Stimulated activated CD8-positive, alpha-beta memory T cell treated with anti-CD3 and anti-CD28 coated beads, Interleukin-4, amount 100 ng/mL, for 1 hour (primary cell): ENCODE measurements at regions not wholly inside any gene's neighbourhood (a gene's known extent, or its start where the extent isn't known, plus 50 kb on each side); places are given as distances from the start of the nearest gene placed in this dataset.
"Not testable (repeated sequence)": the region's sequence is repeated elsewhere in the genome, so short reads cannot be mapped to it uniquely, and the experiment has no call there.

Experiments
- DNase-seq, 2 donors: peaks; one replicate each; pipeline ENCODE4 v3.0.0-alpha.2; 2020; ENCODE audit warnings: low read depth in 2 of 2, low spot score in 1 of 2

- DNase-seq = no peak
Measured at GRCh38 chr5:155595791-155596190, 582.2 kb downstream of the KIF4B start.

GRCh38 chr5:155598552-155598951 is 585.0 kb downstream of the KIF4B start:
- DNase-seq = no peak

DNA sequence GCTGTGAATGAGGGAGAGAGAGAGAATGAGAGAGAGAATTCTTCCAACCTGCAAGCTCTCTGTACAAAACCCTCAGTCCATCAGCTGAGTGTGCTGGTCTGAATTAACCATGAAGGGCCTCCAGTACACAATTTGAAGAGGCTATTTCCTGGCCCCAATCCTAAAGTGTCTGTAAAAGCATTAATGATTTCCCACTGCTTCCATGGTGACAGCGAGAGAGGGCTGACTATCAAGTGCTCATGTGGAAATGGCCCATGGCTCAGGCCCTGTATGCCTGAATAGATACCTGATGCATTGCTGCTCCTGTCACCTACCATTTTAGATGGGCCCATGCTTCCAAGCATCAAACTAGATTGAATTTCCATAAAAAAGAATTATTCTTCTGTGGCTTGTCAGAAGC is 592.4 kb downstream of the KIF4B start:
- no peak for DNase-seq

DNA sequence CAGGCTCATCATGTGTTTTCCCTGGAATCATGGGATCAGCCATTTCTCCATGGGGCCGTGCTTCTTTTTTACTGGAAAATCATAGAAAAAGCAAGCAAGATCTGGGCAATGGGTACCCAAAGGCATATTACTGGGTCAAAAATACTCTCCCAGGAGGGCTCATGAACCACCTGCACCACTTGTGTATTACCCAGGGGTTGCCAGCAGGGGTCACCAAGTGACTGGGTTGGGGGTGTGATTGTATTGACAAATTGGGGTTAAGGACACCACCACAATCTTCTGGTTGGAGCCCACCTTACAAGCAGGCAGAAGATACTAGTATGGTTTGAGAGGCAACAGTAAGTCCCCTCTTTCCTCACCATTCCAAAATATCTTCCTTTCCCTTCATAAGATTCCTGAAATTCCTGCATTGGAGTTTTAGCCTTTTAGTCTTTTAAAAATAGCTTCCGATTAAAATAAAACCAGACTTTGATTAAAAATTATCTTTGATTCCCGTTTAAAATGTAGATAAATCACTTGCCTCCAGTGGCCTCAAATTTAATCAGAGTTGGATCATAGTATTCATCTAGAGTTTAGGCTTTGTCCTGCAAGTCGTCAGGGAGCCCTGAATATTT is 603.3 kb downstream of the KIF4B start:
- DNase-seq = peak in 1 of 2 donors; percentile 4

DNA sequence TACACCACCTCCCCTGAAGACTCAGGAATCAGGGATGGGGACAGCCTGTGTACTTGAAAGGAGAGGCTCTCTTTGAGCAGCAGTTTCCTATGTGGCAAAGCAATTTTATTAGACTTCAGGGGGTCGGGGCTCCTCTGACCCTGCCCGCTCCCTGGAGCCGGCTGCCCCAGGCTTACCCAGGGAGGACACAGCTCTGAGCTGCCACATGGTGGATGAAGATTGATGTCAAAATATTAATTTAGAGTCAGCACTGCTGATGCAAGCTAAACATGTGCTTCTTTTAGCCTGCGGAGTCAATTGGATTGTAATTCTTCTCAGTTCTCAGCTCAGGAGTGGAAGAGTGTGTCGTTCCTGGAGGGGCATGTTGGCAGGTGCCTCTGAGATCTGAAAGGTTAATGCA is 606.1 kb downstream of the KIF4B start:
- no peak for DNase-seq

DNA sequence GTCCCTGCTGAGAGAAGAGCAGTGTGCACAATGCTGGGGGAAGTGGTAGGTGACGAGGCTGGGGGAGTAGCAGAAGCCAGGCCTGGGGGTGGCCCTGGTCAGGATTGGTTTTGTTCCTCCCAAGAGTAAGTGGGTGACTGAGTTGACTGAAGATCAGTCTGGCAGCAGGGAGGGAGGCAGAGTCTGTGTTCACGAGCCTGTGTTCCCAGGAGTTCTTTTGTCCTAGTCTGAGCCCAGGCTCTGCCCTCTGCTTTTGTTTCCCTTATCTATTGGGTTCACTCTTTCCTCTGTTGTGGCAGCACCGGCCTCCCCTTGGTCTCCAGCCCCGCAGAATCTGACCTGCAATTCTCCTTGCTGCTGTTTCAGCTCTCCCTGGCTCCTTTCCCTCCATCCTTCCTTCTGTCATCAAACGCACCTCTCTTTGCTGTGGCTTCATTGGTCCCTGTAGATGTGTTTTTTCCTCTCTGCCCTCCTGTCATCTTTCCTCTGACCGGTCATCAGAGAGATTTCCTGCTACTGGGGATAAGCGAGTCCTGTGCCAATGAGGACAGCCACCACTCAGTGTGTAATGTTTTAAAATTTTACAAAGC is 607.4 kb downstream of the KIF4B start:
- no peak for DNase-seq

DNA sequence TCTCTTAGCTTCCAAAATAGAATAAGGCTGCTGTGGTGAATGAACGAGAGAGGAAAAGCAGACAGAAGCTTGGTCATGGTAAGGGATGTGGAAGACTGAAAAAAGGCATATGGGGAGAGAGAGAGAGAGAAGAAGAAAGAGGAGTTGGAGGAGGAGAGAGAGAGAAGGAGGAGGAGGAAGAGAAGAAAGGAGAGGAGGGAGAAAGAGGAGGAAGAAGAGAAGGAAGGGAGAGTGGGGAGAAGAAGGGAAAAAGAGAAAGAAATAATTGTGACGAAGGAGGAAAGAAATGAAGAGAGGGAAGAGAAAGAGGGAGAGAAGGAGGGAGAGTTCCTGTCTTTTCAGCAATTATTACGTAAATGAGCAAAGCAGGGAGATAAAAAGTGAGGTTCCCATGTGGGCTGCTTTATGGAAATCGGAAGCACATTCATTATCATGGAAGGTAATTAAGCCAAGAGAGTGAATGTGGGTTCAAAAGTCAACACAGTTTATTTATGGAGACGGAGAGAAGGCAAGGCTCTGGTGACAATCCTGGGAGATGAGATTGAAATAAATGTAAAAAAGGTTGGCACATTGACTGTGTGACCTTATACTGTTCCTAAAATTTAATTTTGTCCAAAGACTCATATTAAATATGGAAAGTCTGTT is 611.2 kb downstream of the KIF4B start:
- DNase-seq = no peak

DNA sequence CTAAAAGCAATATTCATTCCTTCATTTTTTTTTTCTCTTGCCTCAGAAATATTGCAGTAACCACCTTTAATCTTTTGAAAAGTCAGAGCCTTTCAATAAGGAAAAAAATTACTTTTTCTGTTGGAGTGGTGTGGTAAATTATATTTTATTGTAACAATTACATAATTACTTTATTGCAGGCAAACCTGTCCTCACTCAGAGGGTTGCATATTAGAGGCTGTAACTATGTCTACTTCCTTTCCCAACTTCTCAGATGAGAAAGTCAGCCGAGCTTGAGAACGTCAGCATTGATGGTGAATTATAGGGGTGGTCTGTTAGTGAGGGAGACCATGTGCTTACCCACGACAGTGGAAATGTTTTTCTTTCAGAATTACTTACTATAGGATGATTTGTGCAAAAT is 611.8 kb downstream of the KIF4B start:
- DNase-seq = no peak

DNA sequence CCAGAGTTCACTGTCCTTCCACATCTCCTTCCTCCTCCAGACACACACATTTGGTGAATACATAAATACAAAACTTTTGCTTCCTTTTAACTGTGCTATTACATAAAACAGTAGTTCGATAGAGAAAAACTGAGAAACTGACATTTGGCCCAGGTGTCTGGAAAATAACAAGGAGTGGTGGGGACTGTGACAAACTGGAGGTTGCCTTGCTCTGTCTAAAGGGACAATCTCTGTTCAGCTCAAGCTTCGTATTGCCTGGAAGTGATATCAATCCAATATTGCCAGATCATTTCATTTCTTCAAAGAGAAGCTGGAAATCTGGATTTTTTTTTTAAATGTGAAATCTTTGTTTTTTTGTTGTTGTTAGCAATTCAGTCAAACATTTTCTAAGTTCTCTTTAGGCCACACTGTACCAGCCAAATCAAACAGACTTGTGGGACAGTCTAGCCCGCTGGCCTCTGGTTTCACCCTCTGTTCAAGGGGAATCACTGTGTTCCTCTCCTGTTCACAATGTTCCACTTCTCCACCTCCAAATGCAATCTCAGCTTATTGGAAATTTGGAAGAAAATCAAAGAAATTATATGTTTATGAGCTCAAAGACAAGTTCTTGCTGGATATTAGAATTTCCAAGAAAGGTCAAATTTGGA is 612.5 kb downstream of the KIF4B start:
- no peak for DNase-seq

DNA sequence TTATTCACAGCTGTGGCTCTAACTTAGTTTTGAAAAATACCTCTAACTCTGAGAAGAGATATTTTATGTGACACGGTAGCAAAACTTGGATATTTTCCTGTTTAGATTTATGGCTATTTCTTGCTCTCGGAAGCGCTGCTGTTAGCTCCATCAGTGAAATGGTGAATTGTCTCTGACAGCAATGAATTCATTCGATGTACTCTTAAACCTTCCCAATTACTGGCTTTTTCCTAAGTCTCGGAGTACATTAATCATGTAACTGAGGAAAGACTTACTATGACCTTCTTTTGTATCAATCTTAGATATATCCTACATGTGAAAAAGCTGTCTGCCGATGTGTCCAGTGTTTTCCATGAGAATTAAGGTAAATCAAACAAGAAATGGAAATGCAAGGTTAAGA is 613.0 kb downstream of the KIF4B start:
- no peak for DNase-seq

GRCh38 chr5:155628346-155628745 is 614.8 kb downstream of the KIF4B start:
- DNase-seq = no peak

GRCh38 chr5:155629597-155629996 is 616.0 kb downstream of the KIF4B start:
- DNase-seq = no peak

GRCh38 chr5:155631116-155631515 is 617.6 kb downstream of the KIF4B start:
- DNase-seq = no peak

DNA sequence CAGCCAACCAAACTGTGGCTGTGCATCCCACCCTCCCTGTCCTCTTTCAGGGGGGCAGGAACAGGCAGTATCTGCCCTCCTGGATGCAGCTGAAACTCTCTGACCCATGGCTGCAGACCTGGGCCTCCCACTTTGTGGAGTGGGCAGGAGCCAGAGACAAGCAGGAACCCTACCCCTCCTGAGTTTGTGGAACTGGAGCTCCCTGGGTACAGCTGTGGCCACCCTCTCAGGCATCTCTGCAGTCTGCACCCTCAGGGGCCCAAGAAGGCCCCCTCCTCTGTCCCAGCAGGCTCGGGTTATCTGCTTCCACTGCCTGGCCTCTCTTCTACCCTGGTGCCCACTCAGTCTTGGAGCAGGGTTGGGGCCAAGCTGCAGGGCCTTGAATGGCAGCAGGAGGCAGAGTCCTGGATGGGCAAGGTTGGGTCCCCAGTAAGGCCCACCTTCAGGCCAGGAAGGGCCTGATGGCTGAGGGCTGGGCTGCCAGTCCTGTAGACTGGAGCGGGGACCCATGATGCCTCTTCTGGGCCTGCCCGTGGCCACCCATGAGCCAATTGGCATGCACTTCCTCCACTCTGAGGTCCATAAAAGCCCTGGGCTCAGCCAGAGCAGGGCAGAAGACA is 619.9 kb downstream of the KIF4B start:
- DNase-seq = no peak

DNA sequence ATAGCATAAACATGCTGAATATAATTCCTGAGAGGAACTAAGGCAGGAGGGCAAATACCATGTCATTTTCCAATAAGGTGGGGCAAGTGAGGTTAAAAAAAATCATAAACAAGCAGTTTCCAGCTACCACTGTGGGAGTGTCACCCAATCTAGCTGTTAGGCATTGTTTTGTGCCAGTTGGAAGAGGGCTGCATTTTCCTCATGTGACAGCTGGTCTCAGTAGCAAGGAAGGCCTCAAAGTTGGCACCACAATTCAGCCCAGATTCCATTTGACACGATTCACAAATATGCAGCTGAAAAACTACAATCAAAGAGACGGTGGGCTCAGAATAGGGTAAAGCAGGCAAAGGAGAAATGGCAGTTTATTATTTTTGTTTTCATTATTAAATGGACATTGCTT is 636.1 kb downstream of the KIF4B start:
- no peak for DNase-seq

DNA sequence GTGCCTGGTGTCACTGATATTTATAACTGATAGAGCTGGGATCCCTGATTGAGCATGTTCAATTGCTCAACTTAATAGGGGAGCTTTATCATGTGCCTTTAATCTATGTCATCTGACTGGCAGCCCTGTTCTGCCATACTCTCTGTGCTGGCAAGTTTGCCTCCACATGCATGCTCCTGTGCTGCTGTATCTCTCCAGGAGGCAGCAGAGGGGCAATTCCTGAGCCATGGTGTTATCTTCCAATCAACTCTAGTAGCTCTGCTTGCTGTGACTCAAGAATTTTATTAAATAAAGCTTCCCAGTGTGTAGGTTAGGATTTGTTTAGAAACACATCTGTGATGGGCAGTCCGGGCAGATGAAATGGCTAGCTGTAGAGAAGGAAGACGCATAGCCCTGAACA is 642.0 kb downstream of the KIF4B start:
- DNase-seq = no peak

GRCh38 chr5:155661859-155662258 is 648.3 kb downstream of the KIF4B start:
- DNase-seq = no peak

DNA sequence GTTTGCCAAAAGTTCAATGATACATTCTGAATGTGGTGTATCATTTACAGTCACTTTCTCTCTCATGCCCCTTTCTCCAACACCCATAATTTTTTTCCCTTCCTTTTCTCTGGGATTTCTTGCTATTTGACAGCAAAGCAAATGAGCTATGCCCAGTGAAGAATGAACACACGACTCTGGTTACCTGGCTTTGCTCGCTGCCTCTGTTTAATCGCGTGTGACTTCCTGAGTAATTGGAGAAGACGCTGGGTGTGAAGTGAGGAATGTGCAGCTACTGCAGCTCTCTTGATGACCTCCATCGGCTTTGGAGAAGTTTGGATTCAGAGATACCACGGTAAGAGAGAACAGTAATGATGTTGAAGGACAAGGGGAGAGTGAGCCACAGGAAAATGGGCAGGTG is 651.8 kb downstream of the KIF4B start:
- no peak for DNase-seq

- DNase-seq = not testable (repeated sequence)
Measured at GRCh38 chr5:155672001-155672400, 655.0 kb upstream of the SGCD start.

DNA sequence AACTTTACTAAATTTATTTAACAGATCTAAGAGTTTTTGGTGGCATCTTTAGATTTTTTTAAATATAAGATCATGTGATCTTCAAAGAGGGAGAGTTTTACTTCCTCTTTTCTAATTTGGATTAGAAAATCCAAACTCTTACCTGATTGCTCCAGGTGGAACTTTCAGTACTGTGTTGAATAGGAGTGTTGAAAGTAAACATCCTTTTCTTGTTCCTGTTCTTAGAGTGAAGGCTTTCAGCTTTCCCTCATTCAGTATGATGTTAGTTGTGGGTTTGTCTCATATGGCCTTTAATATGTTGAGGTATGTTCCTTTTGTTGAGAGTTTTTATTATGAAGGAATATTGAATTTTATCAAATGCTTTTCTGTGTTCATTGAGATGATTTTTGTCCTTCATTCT is 650.0 kb upstream of the SGCD start:
- no peak for DNase-seq

DNA sequence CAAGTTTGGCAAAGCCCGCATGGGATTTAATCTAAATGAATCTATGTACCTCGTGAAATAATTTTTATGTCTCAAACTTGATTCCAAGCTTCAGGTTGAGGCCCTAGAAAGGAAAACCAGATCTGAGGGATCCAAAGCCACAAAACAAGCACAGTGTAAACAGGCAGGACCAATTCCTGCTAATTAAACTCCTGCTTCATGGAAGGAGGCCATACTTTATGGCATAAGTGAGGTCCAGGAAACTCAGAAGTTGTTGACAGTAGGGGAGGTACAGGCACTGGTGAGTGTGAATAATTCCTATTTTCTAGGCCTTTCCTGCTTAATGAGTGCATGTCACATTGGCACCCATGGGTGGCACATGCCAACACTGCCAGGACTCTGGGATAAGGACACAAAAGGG is 648.6 kb upstream of the SGCD start:
- no peak for DNase-seq

GRCh38 chr5:155679530-155679929 is 647.4 kb upstream of the SGCD start:
- DNase-seq = no peak
